CD14-positive monocyte (primary cell): ENCODE measurements at regions not wholly inside any gene's neighbourhood (a gene's known extent, or its start where the extent isn't known, plus 50 kb on each side); places are given as distances from the start of the nearest gene placed in this dataset.

Experiments
- DNase-seq, 3 donors: peaks; one replicate each; pipeline ENCODE4 v3.0.0-alpha.2; 2011 to 2022
- H2AFZ ChIP-seq: 2 replicates; pipeline ENCODE4 v1.6.0; 2012; ENCODE audit warnings: mild to moderate bottlenecking, low read depth, low read length, inconsistent platforms; ENCODE audit not compliant: insufficient read depth, poor library complexity, severe bottlenecking
- H3K27ac ChIP-seq, 2 donors: 1 replicate in 1 of 2; 2 replicates in 1 of 2; pipeline ENCODE4 v1.5.1; 2012 to 2013; ENCODE audit warnings: low read length in 2 of 2, control low read depth in 1 of 2, inconsistent platforms in 1 of 2, low read depth in 1 of 2, mild to moderate bottlenecking in 1 of 2
- H3K27me3 ChIP-seq, 2 donors: one replicate each; pipeline versions ENCODE4 v1.6.0 to v1.6.1; 2011 to 2013; ENCODE audit warnings: low read length in 2 of 2; ENCODE audit not compliant: control insufficient read depth in 2 of 2, insufficient read depth in 2 of 2
- H3K36me3 ChIP-seq, 2 donors: replicated peaks in 1 of 2; 1 replicate in 1 of 2; 2 replicates in 1 of 2; pipeline versions ENCODE4 v1.5.1 to v1.6.1; 2012 to 2013; ENCODE audit warnings: low read length in 2 of 2, control low read depth in 1 of 2, inconsistent platforms in 1 of 2, mild to moderate bottlenecking in 1 of 2; ENCODE audit not compliant: insufficient read depth in 2 of 2, control insufficient read depth in 1 of 2
- H3K4me1 ChIP-seq, 2 donors: 1 replicate in 1 of 2; 2 replicates in 1 of 2; pipeline versions ENCODE4 v1.5.1 to v1.6.1; 2012 to 2013; ENCODE audit warnings: low read length in 2 of 2, control low read depth in 1 of 2, inconsistent platforms in 1 of 2, mild to moderate bottlenecking in 1 of 2, moderate library complexity in 1 of 2; ENCODE audit not compliant: insufficient read depth in 2 of 2, control insufficient read depth in 1 of 2
- H3K4me2 ChIP-seq: replicated peaks from 2 replicates; pipeline ENCODE3; 2012; ENCODE audit warnings: low read length, moderate library complexity, mild to moderate bottlenecking; ENCODE audit not compliant: poor library complexity, severe bottlenecking; ENCODE audit errors: extremely low read depth
- H3K4me3 ChIP-seq, 3 experiments: fragments of 200-600 bp in 1 of 3; sonication (generic) in 1 of 3; replicated peaks in 1 of 3; 1 replicate in 2 of 3; 2 replicates in 1 of 3; pipeline ENCODE4 v1.5.1; 2011 to 2013; ENCODE audit warnings: low read length in 3 of 3, mild to moderate bottlenecking in 3 of 3, control low read depth in 2 of 3, low read depth in 2 of 3, inconsistent platforms in 1 of 3, moderate library complexity in 1 of 3
- H3K79me2 ChIP-seq: 2 replicates; pipeline ENCODE4 v1.6.0; 2012; ENCODE audit warnings: mild to moderate bottlenecking, control low read depth, inconsistent platforms, low read length, moderate library complexity; ENCODE audit not compliant: insufficient read depth
- H3K9ac ChIP-seq: 2 replicates; pipeline ENCODE4 v1.6.0; 2017; ENCODE audit warnings: low read length, mild to moderate bottlenecking; ENCODE audit not compliant: insufficient read depth, poor library complexity, severe bottlenecking
- H3K9me3 ChIP-seq, 2 donors: replicated peaks in 1 of 2; 1 replicate in 1 of 2; 2 replicates in 1 of 2; pipeline versions ENCODE4 v1.5.1 to v1.6.1; 2012 to 2013; ENCODE audit warnings: low read length in 2 of 2, control low read depth in 1 of 2; ENCODE audit not compliant: control insufficient read depth in 1 of 2, insufficient read depth in 1 of 2
- H4K20me1 ChIP-seq: 2 replicates; pipeline ENCODE4 v1.6.0; 2012; ENCODE audit warnings: mild to moderate bottlenecking, low read length, control low read depth, moderate library complexity; ENCODE audit not compliant: insufficient read depth
- H3K27ac Mint-ChIP-seq, 7 donors: one replicate each; pipeline ENCODE4 v1.8.0; 2020; ENCODE audit warnings: mild to moderate bottlenecking in 7 of 7, mixed read lengths in 7 of 7, moderate library complexity in 6 of 7, inconsistent platforms in 2 of 7
- H3K27me3 Mint-ChIP-seq, 3 donors: one replicate each; pipeline ENCODE4 v1.8.0; 2021 to 2022; ENCODE audit warnings: low read depth in 3 of 3, mild to moderate bottlenecking in 3 of 3, mixed read lengths in 3 of 3, moderate library complexity in 3 of 3, inconsistent platforms in 1 of 3
- H3K36me3 Mint-ChIP-seq, 2 donors: one replicate each; pipeline ENCODE4 v1.8.0; 2020; ENCODE audit warnings: mixed read lengths in 2 of 2, inconsistent platforms in 1 of 2, mild to moderate bottlenecking in 1 of 2
- H3K4me1 Mint-ChIP-seq: one replicate; pipeline ENCODE4 v1.8.0; 2020; ENCODE audit warnings: mild to moderate bottlenecking, mixed read lengths
- H3K4me3 Mint-ChIP-seq, 2 donors: one replicate each; pipeline ENCODE4 v1.8.0; 2020; ENCODE audit warnings: mild to moderate bottlenecking in 2 of 2, mixed read lengths in 2 of 2, moderate library complexity in 1 of 2
- H3K9me3 Mint-ChIP-seq, 7 donors: one replicate each; pipeline ENCODE4 v1.8.0; 2020 to 2022; ENCODE audit warnings: mixed read lengths in 7 of 7, mild to moderate bottlenecking in 6 of 7, moderate library complexity in 6 of 7, inconsistent platforms in 2 of 7
- CTCF ChIP-seq: fragments of 200-600 bp; IDR thresholded peaks from one replicate; pipeline ENCODE4 v1.8.0; 2022; ENCODE audit warnings: antibody characterized with exemption, mild to moderate bottlenecking
- WGBS: methylation state at CpG from one replicate; pipeline ENCODE4 v1.1.5; 2013; ENCODE audit warnings: missing lambda C conversion rate; ENCODE audit not compliant: insufficient coverage; 5-methylcytosine and 5-hydroxymethylcytosine counted together
- intact Hi-C, 2 donors: fragments of 100-400 bp; cut with micrococcal nuclease; formaldehyde crosslinking; loops; one replicate each; pipeline versions ENCODE4 v1.15.0 to v1.15.1; 2023

GRCh38 chr11:130779943-130780342, 136.3 kb downstream of the SNX19 start:
- Histone ChIP-seq H3K27ac (no peak overlapping the region), H3K4me3 (no peak overlapping the region), H3K36me3 (no peaks in the 10 kb centered on the region), H3K9me3 (no peaks in the 10 kb centered on the region), H3K4me1 (no peaks in the 10 kb centered on the region), H3K4me2 (no peak overlapping the region), H3K79me2 (no peaks in the 10 kb centered on the region), H4K20me1 (no peaks in the 10 kb centered on the region), H2AFZ (no peak overlapping the region), H3K27me3 (no peaks in the 10 kb centered on the region), H3K9ac (no peak overlapping the region)
- H3K4me3 Mint-ChIP-seq: no peak overlapping the region
- 95% methylated on average over 5 of the region's 5 CpGs for WGBS
- TF ChIP-seq CTCF: no peak
- intact Hi-C loops: no loop called here
- no peak overlapping the region for H3K27ac Mint-ChIP-seq
- no peaks in the 10 kb centered on the region for H3K4me1 Mint-ChIP-seq
- peaks cover 1 to 2% (median 2%) of the 10 kb centered on the region in 3 donors for H3K27me3 Mint-ChIP-seq
- no peak for DNase-seq
- H3K9me3 Mint-ChIP-seq: peaks cover 0 to 3% (median 0%) of the 10 kb centered on the region in 7 donors
- no peaks in the 10 kb centered on the region for H3K36me3 Mint-ChIP-seq

- Histone ChIP-seq H3K36me3 (no peaks in the 10 kb centered on the region), H3K4me3 (no peak overlapping the region), H3K9ac (no peak overlapping the region), H3K4me1 (no peaks in the 10 kb centered on the region), H2AFZ (no peak overlapping the region), H3K27me3 (no peaks in the 10 kb centered on the region), H3K27ac (no peak overlapping the region), H3K79me2 (no peaks in the 10 kb centered on the region), H4K20me1 (no peaks in the 10 kb centered on the region), H3K4me2 (no peak overlapping the region), H3K9me3 (no peaks in the 10 kb centered on the region)
- Mint-ChIP-seq H3K27ac (no peak overlapping the region), H3K27me3 (peaks cover 0 to 2% (median 1%) of the 10 kb centered on the region in 3 donors), H3K36me3 (no peaks in the 10 kb centered on the region), H3K9me3 (peaks cover 0 to 1% (median 0%) of the 10 kb centered on the region in 7 donors), H3K4me1 (no peaks in the 10 kb centered on the region), H3K4me3 (no peak overlapping the region)
- TF ChIP-seq CTCF: no peak
- WGBS: 80% methylated on average over 1 of the region's 4 CpGs
- no peak for DNase-seq
- intact Hi-C loops: no loop called here
Measured at GRCh38 chr11:130780437-130780836, 135.8 kb downstream of the SNX19 start.
